Erythroblast (primary cell): ENCODE measurements at regions not wholly inside any gene's neighbourhood (a gene's known extent, or its start where the extent isn't known, plus 50 kb on each side); places are given as distances from the start of the nearest gene placed in this dataset.
"Not testable (repeated sequence)": the region's sequence is repeated elsewhere in the genome, so short reads cannot be mapped to it uniquely, and the experiment has no call there.

ENCODE experiments used
- DNase-seq, 2 experiments: peaks; one replicate each; lab custom pipeline; 2025; lab: John Stamatoyannopoulos, UW
- GATA1 ChIP-seq: IDR thresholded peaks from 2 replicates; pipeline ENCODE4 v1.6.1; 2011; ENCODE audit warnings: low read depth, mild to moderate bottlenecking, control low read depth, low read length, moderate library complexity
- POLR2A ChIP-seq: IDR thresholded peaks from 2 replicates; pipeline ENCODE4 v1.6.1; 2011; ENCODE audit warnings: mild to moderate bottlenecking, low read length

- TF ChIP-seq POLR2A = no peak
- TF ChIP-seq GATA1 = no peak
- no peak for DNase-seq
These were observed 99.9 kb upstream of the PPP1R26 start for GRCh38 chr9:135379540-135380267.

DNA sequence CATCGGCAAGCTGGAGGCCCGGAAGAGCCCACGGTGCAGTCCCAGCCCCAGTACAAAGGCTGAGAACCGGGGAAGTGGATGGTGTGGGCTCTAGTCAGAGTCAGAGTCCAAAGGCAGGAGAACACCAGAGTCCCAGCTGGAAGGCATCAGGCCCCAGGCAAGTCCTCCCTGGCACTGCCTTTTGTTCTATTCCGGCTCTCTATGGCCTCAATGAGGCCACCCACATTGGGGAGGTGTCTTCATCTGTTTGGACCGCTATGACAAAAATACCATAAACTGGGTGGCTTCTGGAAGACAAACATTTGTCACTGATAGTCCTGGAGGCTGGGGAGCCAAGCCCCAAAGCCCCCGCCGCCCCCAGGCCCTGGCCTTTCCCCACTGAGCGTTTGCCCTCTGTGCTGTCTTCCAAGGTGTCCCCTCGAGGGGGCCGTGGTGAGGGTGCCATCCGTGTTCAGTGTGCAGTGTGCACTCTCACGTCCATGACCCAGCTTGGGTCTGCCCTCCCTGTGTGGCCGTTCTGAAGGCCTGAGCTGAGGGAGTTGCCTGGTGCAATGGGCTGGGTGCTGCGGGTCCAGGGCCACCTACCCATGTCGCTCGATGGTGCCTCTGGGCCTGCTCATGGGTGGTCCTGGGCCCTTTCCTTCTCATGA lies 99.1 kb upstream of the PPP1R26 start:
- no peak for TF ChIP-seq GATA1
- no peak for TF ChIP-seq POLR2A
- DNase-seq = no peak

GRCh38 chr9:135381762-135382310 lies 97.7 kb upstream of the PPP1R26 start:
- no peak for TF ChIP-seq GATA1
- no peak for TF ChIP-seq POLR2A
- DNase-seq = no peak

DNA sequence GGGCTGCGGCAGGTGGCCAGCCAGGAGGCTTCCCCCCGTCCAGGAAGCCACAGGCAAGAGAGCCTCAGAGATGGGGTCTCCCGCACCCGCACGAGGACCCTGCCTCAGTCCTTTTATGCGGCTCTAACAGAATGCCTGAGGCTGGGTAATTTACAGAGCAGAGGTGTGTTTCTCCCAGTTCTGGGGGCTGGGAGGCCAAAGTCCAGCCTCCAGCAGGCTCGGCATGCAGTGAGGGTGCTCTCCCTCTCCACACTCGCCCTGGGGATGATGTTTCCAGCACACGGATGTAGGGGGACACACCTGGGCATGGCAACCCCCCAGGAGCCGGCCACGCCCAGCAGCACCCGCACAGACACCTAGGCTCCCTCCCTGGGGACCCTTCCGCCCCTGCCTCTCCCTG lies 95.4 kb upstream of the PPP1R26 start:
- TF ChIP-seq GATA1 (no peak), POLR2A (no peak)
- DNase-seq = no peak

DNA sequence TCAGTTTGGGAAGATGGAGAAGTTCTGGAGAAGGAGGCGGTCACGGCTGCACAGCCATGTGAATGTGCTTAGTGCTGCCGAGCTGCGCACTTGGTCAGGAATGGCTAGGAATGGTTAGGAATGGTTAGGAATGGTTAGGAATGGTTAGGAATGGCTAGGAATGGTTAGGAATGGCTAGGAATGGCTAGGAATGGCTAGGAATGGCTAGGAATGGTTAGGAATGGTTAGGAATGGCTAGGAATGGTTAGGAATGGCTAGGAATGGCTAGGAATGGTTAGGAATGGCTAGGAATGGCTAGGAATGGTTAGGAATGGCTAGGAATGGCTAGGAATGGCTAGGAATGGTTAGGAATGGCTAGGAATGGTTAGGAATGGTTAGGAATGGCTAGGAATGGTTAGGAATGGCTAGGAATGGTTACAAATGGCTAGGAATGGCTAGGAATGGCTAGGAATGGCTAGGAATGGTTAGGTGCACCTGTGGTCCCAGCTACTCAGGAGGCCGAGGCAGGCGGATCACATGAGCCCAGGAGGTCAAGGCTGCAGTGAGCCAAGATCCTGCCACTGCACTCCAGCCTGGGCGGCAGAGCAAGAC lies 94.7 kb upstream of the PPP1R26 start:
- DNase-seq = not testable (repeated sequence)

DNA sequence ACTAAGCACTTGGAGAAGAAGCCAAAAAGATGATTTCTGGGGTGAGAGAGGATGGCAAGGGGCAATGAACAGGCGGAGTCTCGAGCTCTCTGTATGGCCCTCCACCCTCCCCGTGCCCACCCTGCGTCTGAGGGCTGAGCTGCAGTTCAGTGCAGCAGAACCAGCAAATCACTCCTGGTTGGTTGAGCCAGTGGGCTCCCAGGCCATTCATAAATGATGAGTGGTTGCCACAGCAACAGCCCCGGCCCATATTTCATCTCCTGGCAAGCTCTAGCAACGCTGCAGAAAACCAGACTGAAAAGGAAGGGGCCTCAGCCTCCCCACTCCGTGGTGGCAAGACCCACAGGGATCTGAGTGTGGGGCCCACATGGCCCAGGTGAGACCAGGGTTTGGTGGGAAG lies 93.8 kb upstream of the PPP1R26 start:
- TF ChIP-seq GATA1 (no peak), POLR2A (no peak)
- no peak for DNase-seq

- TF ChIP-seq GATA1 (no peak), POLR2A (no peak)
These were observed 91.6 kb upstream of the PPP1R26 start for GRCh38 chr9:135387976-135388375.

DNA sequence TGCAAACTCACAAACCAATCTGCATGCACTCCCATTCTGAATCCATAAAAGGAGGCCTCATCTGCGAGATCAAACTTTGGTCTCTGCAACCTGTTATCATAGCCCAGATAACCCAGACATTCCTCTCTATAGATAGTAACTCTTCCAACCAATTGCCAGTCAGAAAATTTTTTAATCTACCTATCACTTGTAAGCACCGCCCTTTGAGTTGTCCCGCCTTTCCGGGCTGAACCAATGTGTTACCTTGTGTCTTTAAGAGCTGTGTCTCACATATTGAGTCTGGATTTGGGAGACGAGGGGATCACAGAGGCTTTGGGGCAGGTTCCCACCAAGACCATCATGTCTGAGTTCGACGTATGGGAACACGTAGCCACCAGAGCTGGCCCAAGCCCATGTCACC lies 91.1 kb upstream of the PPP1R26 start:
- TF ChIP-seq POLR2A (no peak), GATA1 (no peak)
- DNase-seq = no peak

More at GRCh38 chr9:135387976-135388375, 91.6 kb upstream of the PPP1R26 start:
- no peak for DNase-seq

GRCh38 chr9:135391759-135392158 lies 87.8 kb upstream of the PPP1R26 start:
- TF ChIP-seq GATA1 (no peak), POLR2A (no peak)
- no peak for DNase-seq

GRCh38 chr9:135392511-135392910 lies 87.1 kb upstream of the PPP1R26 start:
- no peak for TF ChIP-seq GATA1
- no peak for TF ChIP-seq POLR2A
- no peak for DNase-seq

DNA sequence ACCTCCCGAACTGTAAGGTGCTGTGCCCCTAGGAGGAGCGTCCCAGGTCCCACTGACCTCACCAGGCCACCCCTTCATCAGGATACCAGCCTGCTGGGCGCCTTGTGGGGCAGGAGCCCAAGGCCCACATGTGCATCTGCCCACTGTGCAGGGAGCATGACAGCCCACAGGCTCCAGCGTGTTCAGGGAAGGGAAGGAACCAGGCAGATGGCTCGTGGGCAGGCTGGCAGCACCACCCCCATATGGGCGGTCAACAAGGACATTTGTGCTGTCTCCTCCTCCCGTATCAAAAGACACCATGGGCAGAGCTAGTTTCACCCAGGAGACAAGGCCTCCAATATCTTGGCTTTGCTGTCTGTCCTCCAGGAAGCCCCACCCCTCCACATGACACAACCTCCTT lies 85.5 kb upstream of the PPP1R26 start:
- DNase-seq = no peak
- TF ChIP-seq GATA1 (no peak), POLR2A (no peak)

- no peak for DNase-seq
- TF ChIP-seq POLR2A = no peak
- no peak for TF ChIP-seq GATA1
These were observed 84.6 kb upstream of the PPP1R26 start for GRCh38 chr9:135394699-135395645.

GRCh38 chr9:135397142-135397541 lies 82.4 kb upstream of the PPP1R26 start:
- no peak for DNase-seq
- TF ChIP-seq POLR2A = no peak
- TF ChIP-seq GATA1 = no peak

- TF ChIP-seq POLR2A = no peak
- no peak for TF ChIP-seq GATA1
- DNase-seq = no peak
These were observed 80.5 kb upstream of the PPP1R26 start for GRCh38 chr9:135399000-135399649.
